ENCODE measurements at regions not wholly inside any gene's neighbourhood (a gene's known extent, or its start where the extent isn't known, plus 50 kb on each side); places are given as distances from the start of the nearest gene placed in this dataset.

DNA sequence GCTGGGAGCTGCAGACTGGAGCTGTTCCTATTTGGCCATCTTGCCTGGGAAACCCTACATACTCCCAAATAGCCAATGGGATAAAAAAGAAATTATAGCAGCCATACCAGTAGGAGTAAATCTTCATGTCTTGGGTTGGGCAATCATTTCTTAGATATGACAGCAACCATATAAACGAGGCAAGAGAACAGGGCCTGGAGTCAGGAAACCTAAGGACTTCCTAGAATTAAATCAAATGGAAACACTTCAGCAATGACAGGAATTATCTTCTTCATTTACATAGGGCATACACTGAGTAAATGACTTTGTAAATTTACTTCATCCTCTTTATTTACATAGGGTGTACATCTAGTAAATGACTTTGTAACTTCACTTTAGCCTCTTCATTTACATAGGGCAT, 286.6 kb upstream of the POGK start:
- no peak for TF ChIP-seq SNAI2 (CRISPR knock-in tag; IDR thresholded peaks at IDR 0.05)
- no peak for TF ChIP-seq ZNF70 (CRISPR knock-in tag; IDR thresholded peaks at IDR 0.05)
- no peak for TF ChIP-seq ISL1 (CRISPR knock-in tag; IDR thresholded peaks at IDR 0.05)
- ATAC-seq, result no peak

DNA sequence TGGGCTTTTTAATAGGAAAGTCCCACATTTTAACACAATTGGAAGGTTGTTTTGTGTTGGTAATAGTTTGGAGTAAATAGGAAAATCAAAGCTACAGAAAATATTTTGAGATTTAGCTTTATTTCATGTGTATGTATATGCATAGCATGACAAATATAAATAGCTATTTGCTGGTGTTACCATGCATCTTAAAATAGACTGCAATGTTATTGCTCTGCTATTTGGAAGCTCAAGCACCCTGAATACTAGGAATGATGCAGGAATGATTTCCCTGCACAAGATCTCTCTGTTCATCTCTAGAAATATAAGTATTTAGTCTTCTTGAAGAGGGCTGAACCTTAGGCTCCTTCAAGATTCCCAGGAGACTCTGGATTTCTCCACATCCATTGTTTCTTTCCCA, 268.3 kb upstream of the POGK start:
- TF ChIP-seq, protein P1, sequence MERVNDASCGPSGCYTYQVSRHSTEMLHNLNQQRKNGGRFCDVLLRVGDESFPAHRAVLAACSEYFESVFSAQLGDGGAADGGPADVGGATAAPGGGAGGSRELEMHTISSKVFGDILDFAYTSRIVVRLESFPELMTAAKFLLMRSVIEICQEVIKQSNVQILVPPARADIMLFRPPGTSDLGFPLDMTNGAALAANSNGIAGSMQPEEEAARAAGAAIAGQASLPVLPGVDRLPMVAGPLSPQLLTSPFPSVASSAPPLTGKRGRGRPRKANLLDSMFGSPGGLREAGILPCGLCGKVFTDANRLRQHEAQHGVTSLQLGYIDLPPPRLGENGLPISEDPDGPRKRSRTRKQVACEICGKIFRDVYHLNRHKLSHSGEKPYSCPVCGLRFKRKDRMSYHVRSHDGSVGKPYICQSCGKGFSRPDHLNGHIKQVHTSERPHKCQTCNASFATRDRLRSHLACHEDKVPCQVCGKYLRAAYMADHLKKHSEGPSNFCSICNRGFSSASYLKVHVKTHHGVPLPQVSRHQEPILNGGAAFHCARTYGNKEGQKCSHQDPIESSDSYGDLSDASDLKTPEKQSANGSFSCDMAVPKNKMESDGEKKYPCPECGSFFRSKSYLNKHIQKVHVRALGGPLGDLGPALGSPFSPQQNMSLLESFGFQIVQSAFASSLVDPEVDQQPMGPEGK (CRISPR knock-in tag; IDR thresholded peaks at IDR 0.05; ENCODE audit: borderline replicate concordance), result no peak
- TF ChIP-seq, protein P2, sequence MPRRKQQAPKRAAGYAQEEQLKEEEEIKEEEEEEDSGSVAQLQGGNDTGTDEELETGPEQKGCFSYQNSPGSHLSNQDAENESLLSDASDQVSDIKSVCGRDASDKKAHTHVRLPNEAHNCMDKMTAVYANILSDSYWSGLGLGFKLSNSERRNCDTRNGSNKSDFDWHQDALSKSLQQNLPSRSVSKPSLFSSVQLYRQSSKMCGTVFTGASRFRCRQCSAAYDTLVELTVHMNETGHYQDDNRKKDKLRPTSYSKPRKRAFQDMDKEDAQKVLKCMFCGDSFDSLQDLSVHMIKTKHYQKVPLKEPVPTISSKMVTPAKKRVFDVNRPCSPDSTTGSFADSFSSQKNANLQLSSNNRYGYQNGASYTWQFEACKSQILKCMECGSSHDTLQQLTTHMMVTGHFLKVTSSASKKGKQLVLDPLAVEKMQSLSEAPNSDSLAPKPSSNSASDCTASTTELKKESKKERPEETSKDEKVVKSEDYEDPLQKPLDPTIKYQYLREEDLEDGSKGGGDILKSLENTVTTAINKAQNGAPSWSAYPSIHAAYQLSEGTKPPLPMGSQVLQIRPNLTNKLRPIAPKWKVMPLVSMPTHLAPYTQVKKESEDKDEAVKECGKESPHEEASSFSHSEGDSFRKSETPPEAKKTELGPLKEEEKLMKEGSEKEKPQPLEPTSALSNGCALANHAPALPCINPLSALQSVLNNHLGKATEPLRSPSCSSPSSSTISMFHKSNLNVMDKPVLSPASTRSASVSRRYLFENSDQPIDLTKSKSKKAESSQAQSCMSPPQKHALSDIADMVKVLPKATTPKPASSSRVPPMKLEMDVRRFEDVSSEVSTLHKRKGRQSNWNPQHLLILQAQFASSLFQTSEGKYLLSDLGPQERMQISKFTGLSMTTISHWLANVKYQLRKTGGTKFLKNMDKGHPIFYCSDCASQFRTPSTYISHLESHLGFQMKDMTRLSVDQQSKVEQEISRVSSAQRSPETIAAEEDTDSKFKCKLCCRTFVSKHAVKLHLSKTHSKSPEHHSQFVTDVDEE (CRISPR knock-in tag; IDR thresholded peaks at IDR 0.05), result no peak
- TF ChIP-seq ZNF70 (CRISPR knock-in tag; IDR thresholded peaks at IDR 0.05), result no peak
- TF ChIP-seq ZFP30 (CRISPR knock-in tag; IDR thresholded peaks at IDR 0.05), result no peak
- no peak for TF ChIP-seq PPARA (CRISPR knock-in tag; IDR thresholded peaks at IDR 0.05; ENCODE audit: borderline replicate concordance)
- TF ChIP-seq RARB (CRISPR knock-in tag; IDR thresholded peaks at IDR 0.05), result no peak
- no peak for TF ChIP-seq ARNTL (CRISPR knock-in tag; IDR thresholded peaks at IDR 0.05; ENCODE audit: borderline replicate concordance, low read depth)
- no peak for TF ChIP-seq OSR1 (CRISPR knock-in tag; IDR thresholded peaks at IDR 0.05)
- TF ChIP-seq, protein P3, sequence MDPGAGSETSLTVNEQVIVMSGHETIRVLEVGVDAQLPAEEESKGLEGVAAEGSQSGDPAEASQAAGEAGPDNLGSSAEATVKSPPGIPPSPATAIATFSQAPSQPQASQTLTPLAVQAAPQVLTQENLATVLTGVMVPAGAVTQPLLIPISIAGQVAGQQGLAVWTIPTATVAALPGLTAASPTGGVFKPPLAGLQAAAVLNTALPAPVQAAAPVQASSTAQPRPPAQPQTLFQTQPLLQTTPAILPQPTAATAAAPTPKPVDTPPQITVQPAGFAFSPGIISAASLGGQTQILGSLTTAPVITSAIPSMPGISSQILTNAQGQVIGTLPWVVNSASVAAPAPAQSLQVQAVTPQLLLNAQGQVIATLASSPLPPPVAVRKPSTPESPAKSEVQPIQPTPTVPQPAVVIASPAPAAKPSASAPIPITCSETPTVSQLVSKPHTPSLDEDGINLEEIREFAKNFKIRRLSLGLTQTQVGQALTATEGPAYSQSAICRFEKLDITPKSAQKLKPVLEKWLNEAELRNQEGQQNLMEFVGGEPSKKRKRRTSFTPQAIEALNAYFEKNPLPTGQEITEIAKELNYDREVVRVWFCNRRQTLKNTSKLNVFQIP (CRISPR knock-in tag; IDR thresholded peaks at IDR 0.05; ENCODE audit: borderline replicate concordance, low read depth), result no peak
- TF ChIP-seq, protein P4, sequence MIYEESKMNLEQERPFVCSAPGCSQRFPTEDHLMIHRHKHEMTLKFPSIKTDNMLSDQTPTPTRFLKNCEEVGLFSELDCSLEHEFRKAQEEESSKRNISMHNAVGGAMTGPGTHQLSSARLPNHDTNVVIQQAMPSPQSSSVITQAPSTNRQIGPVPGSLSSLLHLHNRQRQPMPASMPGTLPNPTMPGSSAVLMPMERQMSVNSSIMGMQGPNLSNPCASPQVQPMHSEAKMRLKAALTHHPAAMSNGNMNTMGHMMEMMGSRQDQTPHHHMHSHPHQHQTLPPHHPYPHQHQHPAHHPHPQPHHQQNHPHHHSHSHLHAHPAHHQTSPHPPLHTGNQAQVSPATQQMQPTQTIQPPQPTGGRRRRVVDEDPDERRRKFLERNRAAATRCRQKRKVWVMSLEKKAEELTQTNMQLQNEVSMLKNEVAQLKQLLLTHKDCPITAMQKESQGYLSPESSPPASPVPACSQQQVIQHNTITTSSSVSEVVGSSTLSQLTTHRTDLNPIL (CRISPR knock-in tag; IDR thresholded peaks at IDR 0.05; ENCODE audit: low read depth), result no peak
- no peak for TF ChIP-seq CSDC2 (CRISPR knock-in tag; IDR thresholded peaks at IDR 0.05)
- TF ChIP-seq SNAI2 (CRISPR knock-in tag; IDR thresholded peaks at IDR 0.05), result no peak
- TF ChIP-seq ZNF565 (CRISPR knock-in tag; conservative IDR thresholded peaks at IDR 0.05; ENCODE audit: low read depth), result no peak
- TF ChIP-seq BACH2 (CRISPR knock-in tag; IDR thresholded peaks at IDR 0.05; ENCODE audit: borderline replicate concordance), result no peak
- TF ChIP-seq TCF4 (CRISPR knock-in tag; IDR thresholded peaks at IDR 0.05; ENCODE audit: borderline replicate concordance), result no peak
- TF ChIP-seq ISL1 (CRISPR knock-in tag; IDR thresholded peaks at IDR 0.05), result no peak
- ATAC-seq, result no peak

DNA sequence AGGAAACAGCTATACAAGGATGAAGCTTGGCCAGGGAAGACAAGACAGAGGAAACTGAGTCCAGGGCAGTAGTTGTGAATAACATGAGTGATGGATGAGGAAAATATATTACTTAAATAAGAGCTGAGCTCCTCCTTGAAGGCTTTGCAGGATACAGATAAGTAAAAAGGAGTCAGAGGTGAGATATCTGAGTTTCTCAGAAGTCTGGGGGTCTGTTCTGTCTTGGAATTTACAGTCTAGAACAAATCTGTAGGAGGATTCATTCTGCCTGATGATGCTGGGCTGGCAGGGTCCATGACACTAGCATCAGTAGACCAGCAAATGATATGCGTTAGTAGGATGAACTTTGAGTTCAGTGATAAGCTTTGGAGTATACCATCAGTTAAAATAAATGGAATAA, 266.1 kb upstream of the POGK start:
- TF ChIP-seq BACH2 (CRISPR knock-in tag; IDR thresholded peaks at IDR 0.05; ENCODE audit: borderline replicate concordance) (no peak), OSR1 (CRISPR knock-in tag; IDR thresholded peaks at IDR 0.05) (no peak), RARB (CRISPR knock-in tag; IDR thresholded peaks at IDR 0.05) (no peak), TCF4 (CRISPR knock-in tag; IDR thresholded peaks at IDR 0.05; ENCODE audit: borderline replicate concordance) (no peak), ARNTL (CRISPR knock-in tag; IDR thresholded peaks at IDR 0.05; ENCODE audit: borderline replicate concordance, low read depth) (no peak), ZFP30 (CRISPR knock-in tag; IDR thresholded peaks at IDR 0.05) (no peak), ZNF565 (CRISPR knock-in tag; conservative IDR thresholded peaks at IDR 0.05; ENCODE audit: low read depth) (no peak), ZC3H10 (CRISPR knock-in tag; IDR thresholded peaks at IDR 0.05) (no peak)
- TF ChIP-seq, protein P2 (CRISPR knock-in tag; IDR thresholded peaks at IDR 0.05), result no peak
- TF ChIP-seq, protein P1 (CRISPR knock-in tag; IDR thresholded peaks at IDR 0.05; ENCODE audit: borderline replicate concordance), result no peak
- ATAC-seq, result no peak

Data from SK-N-SH treated with all-trans-retinoic acid at 6 μM for 48 hours (cell line).